Smooth muscle cell of the brain vasculature (primary cell): ENCODE measurements at regions not wholly inside any gene's neighbourhood (a gene's known extent, or its start where the extent isn't known, plus 50 kb on each side); places are given as distances from the start of the nearest gene placed in this dataset.
"Not testable (repeated sequence)": the region's sequence is repeated elsewhere in the genome, so short reads cannot be mapped to it uniquely, and the experiment has no call there.

ENCODE experiments used
- DNase-seq: peaks from one replicate; pipeline ENCODE4 v3.0.0-alpha.2; 2012; ENCODE audit warnings: low read depth, low spot score

DNA sequence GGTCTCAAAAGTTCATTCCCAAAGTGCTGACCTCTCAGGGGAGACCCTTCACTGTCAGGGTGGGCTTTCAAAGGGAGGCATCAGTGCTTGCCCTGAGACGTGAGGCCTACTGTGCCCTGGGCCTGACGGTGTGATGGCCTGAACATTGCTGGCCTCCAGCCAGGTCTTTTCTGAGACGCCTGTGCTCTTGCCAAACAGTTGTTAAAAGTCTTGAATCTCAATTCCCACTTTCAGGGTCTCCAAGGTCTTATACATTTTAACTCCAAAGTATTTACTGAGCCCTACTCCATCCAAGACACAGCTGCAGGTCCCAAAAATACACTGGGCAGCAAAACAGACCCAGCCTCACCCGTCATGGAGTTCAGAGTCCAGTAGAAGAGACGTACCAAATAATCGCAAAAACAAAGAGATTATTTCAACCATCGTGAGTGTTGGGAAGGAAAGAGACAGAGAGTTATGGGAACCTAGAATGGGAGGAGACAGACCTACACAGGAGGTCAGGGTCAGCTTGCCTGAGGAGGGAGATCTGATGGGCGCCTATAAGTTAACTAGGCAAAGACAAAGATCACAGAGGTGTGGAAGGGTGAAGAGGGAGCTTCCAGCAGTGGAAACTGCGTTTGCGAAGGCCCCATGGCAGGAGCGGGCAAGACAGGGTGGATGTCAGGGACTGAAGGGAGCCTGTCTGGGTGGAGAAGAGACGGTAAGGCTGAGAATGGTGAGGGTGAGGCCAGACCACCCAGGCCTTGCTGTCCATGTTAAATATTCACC is 446.3 kb downstream of the PREX1 start:
- no peak for DNase-seq

DNA sequence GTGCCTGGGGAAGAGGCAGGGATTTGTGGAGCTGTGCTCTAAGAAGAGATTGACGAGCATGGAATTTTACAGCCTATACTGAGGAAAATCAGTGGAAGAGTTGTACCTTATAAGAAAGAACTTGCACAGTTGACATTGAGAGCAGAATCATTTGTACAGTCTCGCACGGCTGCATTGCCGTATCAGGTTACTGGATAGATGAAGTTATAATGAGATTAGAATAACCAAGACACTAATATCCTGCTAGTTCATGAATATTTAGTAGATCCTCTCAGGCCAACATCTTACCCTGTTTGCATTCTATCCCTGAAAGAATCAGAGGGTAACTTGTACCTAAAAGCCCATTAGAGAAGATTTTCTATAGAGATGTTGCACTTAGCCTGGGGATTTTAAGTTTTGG is 447.1 kb downstream of the PREX1 start:
- DNase-seq = no peak

DNA sequence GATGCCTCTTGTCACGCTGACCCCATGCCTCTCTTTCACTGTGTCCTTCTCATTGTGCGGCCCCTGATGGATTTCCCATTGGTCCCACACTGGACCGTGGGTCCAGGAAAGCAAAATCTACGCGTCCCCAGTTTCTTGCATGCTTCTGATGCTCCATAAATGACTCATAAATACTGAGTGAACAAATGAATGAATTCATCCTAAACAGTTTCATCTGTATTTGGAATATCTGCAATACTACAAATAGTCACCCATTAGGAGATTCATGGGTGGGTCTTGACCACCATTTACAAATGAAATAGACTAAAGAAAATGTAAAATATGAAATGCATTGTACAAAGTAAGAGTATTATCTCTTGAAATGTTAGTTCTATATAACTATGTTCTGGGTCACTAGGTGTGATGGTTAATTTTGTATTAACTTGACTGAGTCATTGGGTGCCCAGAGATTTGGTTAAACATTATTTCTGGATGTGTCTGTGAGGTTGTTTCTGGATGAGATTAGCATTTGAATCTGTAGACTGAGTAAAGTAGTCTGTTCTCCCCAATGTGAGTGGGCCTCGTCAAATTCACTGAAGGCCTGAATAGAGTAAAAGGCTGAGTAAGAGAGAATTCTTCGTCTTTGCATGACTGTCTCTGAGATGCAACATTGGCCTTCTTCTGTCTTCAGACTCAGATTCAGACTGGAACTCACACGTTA is 448.7 kb downstream of the PREX1 start:
- no peak for DNase-seq

DNA sequence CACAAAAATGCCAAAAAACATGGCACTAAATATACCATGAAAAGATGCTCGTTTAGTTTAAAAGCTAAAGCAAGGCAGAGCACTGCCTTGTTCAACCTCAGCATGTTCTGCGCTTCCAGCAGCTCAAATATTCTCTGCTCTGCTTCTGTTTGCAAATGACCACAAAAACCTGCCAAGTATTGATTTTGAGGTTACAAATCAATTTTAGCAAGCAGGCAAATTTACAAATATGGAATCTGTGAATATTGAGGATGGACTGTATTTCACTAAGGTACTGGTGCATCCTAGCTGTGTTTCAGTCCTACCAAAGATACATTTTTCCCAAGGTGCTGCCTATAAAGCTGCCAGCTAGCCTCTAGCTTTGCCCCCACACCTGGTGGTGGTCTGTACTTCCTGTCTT is 449.9 kb downstream of the PREX1 start:
- DNase-seq = no peak

DNA sequence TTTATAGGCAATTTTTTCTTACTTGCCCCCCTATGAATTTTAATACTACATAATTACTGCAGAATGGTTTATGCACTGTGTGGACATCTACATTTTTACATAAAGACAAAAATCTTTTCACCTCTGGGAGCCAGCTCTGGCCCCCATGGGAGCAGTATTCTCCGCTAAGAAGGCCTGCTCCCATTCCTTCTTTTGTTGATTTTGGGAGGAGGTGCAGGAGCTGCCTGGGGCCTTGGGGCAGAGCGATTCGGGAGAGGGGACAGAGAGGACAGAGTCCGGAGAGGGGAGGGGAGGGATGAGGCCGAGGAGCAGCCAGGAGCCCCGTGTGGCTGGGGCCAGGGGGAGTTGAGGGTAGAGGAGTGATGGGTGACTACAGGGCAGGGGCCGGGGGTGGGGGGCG is 452.0 kb downstream of the PREX1 start:
- DNase-seq = no peak

DNA sequence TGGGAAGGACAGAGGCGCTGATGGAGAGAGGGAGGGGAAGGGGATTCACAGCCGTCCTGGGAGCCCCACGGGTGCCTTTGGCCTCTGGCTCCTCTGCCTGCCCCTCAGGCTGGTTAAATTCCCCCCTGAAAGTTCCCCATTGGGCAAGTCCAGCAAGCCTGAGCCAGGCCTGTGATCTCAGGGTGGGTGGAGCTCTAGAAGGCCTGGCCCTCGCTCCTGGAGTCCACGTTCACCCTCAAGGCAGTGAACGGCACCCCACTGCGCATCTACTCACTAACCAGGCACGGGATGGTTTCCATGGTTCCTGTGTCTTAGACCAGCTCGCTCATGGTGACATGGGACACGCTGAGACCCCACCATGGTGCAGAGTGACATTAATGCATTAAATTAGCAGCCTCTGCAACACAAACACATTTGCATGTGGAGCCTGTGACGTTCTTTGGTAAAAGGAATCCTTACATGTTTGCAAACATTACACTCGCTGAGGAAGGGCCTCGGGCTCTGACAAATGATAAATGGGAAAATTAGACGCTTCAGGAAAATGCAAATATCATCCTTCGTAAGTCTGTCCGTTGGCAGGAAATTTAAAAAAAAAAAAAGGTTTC is 452.7 kb downstream of the PREX1 start:
- DNase-seq = no peak

DNA sequence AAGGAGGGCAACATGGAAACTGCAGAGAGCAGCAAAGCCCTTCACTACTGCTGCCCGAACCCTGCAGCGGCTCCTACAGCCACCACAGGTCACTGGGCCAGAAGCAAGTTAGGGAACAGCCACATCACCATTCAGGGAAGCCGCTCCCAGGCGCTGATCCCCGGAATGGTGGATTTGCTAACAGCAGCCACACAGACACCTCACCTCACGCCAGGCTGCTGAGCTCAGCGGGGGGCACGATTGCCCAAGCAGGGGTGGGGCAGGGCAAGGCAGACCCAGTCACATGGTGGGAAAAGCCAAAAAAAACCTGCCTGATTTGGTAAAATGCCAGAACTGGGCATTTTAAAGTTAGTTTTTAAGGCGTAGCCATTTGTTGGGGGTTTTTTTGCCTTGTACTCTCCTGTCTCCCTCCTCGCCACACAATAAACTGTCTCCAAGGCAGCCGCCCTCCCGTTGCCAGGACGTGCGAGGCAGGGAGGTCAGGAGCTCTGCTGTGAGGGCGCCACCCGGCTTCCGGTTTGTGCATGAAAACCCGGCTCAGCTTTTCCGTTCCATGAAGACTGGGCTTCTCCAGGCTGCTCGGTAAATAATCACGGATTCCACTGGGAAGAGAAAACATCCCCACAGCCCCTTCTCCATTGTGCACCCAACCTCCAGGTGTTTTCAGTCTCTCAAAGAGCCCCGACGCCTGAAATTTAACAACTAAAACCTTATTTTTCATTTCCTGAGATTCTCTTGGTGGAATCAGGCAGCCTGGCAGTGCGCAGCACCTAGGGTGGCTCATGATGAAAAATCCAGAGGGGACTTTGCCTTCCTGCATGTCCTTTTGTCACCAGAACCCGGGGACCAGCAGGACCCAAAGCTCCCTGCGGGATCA is 453.5 kb downstream of the PREX1 start:
- not testable (repeated sequence) for DNase-seq

DNA sequence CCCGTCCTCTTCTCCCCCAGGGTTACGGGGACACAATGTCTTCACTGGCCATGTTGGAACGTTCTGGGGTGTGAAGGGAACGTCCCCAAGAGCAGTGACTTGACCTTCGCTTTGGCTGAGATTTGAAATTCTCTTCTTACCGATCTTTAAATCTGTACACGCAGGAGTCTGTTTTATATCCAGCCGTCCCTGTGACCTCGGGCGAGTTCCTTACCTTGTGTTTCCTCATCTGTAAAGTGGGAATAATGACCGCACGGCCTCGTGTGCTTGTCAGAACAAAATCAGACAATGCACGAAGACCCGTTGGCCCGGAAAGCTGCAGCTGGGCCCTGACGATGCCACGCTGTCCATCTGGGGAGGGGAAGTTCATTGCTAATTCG is 454.3 kb downstream of the PREX1 start:
- no peak for DNase-seq

DNA sequence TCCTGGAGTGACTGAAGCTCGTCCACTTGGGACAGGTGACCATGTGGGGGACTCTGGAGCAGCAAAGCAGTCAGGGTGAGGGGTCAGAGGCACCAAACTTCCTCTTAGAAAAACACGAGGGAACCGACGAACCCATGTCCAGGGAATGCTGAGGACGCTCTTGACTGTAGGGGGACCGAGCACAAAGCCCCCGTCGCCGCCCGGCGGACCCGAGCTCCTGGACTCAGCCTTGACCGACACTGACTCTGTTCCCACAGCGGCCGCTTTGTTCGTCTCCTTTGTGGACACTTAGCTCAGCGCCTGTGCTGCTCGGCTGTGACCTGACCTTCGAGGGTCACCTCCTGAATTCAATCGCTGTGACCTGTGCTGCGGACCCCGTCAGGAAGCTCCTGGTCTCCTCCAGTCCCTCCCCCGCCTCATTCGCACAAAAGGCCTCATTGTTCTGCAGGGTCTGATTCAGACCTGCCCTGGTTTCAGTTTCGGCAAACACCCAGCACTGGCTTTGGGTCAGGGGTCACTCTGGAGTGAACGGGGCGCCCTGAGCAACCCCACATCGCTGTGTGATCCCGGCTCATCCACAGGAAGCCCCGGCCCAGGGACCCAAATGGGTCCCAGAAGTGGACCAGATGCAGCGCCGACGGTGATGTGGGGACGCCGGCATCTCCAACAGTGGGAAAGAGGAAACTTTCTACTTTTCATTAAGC is 454.8 kb downstream of the PREX1 start:
- not testable (repeated sequence) for DNase-seq

DNA sequence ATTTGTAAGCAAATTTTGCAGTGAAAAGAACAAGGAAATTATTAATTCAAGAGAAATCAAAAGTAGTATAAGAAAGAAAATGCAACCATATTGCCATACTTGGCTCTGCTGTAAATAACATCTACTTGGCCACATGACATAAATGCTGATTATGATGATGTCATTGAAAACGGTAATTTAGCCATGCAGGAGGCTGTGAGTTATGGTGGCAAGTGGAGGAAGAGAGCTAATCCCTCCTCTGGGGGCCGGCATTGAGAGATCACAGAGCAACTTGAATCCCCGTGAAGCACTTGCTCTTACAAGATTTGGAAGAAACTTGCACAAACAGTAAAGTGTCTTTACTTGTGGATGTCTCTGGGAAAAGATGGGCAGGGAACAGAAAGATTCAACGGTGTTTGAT is 456.6 kb downstream of the PREX1 start:
- no peak for DNase-seq

DNA sequence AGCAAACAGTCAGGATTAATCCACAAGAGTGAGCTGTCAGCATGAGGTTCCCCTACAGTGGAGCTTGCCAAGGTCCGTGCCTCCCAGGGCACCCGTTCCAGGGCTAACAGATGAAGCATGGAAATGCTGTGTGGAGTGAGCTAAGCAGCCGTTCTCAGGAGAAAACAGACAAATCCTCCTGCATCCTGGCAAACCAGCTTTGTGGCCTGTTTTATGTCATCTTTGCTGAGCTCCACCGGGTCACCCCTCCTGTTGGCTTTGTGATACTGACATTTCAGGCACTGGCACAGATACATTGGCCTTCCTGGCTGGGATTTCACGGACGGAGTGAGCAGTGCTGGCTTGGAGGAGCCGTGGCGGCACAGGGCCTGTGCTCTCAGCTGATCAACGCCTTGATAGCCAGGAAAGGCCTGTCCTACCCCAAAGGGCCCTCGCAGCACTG is 459.2 kb downstream of the PREX1 start:
- DNase-seq = not testable (repeated sequence)

DNA sequence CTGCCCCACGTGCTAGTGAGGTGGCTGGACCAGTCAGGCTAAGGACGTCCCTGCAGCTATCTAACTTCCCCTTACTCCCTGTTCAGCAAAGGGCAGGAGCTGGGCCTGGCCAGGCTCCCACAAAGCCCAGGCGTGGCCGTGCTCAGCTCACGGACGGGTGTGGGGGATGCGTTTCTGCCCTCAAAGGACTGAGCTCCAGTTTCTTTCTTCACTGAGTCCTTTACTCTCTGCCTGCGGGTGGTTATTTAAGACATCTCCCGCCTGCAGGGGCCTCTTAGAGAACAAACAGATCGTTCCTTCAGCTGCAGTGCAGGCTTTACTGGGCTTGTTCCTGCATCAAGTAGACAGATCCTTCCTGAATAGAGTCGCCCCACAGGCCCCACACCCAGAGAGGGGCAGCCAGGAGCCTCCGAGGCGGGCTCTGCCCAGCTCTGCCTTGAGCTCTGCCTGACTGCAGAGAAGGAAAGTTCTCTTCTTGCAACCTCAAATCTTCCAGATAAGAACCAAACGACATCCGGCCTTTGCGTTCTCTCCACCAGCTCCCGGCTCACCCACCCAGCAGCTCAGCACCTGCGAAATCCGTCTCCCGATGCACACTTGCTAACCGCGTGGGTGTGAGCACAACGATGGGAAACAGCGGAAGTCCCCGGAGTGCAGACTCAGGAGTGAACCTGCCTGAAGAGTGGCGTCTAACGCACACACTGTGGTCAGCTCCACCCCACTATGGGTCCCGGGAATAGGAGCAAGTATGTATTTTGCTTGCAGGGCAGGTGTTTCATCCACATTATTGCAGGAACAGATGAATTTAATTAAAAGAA is 460.0 kb downstream of the PREX1 start:
- DNase-seq = not testable (repeated sequence)

DNA sequence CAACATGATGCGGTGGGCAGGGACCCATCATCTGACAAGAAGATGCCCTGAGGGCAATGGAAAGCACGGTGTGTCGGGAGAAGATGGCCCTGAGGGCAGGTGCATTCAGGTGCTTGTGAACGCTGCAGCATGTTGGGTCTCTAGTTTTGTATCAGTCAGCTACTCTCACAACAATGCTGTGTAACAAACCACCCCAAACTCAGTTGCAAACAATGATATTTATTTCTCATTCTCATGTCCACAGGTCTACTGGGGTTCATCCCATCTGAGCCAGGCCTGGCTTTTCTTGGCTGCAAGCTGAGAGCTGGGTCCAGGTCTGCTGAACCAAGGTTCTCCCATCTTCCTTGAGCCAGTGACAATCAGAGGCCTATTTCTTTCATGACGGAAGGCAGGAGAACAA is 461.6 kb downstream of the PREX1 start:
- DNase-seq = no peak

DNA sequence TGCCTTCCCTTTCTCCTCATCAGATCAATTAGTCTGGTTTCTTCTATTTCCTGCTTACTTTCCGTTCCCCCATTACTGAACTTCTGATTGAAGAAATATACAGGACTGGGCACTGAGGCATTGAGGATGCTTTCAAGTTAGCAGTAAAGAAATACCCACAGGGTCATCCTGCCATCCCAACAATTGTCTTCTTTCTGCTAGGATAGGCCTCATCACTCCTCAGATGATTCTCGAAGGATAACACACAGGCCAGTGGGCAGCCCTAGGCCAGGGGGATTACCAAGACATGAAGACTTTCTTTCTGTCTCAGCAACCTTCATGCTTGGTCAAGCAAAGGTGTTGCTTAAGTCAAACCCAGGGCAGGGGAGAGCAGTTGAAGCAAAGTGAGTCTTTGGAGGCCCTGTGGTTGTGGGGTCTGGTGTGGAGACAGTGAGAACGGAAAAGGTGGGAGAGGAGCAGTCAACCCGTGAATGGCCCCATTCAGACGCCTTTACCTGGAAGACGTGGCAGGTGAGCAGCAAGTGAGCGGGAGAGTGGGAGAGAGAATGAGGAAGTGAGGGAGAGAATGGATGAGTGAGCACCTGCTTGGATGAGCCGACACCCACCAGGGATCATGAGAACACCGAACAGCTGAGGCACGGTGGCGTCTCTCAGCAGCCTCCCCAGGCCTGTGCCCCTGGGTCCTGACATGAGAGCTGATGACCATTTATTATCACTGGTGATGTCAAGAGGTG is 462.9 kb downstream of the PREX1 start:
- no peak for DNase-seq

DNA sequence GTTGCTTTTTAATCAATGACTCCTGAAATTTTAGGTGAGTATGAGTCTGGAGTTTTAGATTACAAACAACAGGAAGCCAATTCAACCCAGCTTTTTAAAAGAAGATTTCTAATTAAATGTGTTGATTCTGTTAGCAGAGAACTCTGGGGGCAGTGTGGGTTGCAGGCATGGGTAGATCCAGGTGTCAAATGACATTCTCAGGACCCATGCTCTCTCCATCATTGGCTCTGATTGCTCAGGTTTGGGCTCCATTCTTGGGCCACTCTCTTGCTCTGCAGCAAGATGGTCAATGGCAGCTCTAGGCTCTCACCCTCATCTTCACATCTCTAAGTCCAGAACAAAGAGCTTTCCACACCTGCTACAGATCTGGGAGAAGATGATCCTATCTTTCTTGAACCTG is 463.7 kb downstream of the PREX1 start:
- no peak for DNase-seq

DNA sequence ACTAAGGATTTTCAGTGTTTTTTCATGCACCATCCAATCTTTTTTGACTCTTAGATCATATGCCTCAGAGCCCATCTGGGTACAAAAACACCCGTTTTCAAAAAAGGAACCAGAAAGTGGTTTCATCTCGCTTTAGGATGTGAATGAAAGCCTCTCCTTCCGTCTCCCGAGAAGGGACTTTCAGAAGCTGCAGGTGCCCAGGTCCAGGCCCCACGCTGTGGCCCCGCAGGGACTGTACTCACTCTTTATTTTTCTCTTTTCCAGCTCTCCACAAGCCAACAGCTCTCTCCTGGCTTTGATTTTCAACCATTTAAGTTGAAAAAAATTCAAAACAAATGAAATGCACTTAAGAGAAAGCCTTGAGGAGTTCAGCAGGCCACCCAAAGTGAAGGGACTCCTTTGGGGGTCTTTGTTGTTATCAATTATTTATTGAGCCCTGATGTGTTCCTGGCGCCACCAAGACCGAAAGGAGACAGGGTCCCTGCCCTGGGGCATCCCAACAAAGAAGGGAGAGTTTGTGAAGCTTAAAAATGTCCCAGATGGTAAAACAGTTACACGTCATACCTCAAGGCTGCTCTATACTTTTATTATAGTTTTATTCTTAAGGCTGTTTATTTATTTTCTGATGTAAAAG is 467.3 kb downstream of the PREX1 start:
- no peak for DNase-seq

DNA sequence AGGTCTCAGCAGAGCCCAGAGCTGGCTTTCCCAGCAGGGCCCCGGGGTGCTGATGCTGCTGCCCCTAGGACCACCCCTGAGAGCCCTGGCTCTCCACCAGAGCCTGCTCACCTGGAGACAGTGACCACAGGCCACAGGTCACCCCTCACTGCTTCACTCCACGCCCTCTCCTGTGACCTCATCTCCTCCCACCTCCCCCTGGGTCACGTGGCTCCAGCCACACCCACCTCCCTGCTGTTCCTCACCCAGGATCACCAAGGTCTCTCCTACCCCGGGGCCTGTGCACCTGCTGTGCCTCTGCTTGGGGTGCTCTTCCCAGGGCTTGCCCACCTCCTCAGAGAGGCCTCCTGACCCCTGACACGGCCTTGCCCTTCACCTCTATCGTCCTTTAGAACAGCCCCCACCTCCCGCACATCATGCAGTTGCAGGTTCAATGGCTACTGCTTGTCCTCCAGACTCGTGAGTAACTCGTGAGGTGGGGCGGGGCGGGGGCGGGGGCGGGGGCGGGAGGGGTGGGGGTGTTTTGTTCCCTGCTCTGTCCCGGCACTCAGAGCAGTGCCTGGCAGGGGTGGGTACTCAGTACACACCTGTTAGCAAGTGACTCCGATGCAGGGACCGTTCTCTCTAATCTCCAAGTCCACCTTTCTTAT is 468.0 kb downstream of the PREX1 start:
- DNase-seq = no peak

DNA sequence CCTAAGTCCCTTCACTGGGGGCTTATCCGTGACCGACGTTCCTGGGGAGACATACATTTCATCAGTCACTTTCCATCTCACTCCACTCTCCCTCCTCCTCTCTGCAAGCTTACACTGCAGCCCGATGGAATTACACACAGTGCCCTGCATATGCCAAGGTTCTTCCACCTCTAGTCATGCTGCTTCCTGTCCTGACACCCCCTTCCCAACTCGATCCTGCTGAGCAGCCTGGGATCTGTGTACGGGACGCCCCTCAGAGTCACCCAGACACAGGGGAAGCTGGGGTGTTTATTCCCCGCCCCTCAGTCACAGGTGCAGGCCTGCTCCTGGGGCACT is 468.8 kb downstream of the PREX1 start:
- DNase-seq = not testable (repeated sequence)
